Esophagus muscularis mucosa (tissue), 4 donors: ENCODE measurements at regions not wholly inside any gene's neighbourhood (a gene's known extent, or its start where the extent isn't known, plus 50 kb on each side); places are given as distances from the start of the nearest gene placed in this dataset.

ENCODE experiments used
- EP300 ChIP-seq: sonication (generic); formaldehyde crosslinking; IDR thresholded peaks from one replicate; pipeline ENCODE4 v1.6.1; 2017; ENCODE audit warnings: antibody characterized with exemption
- POLR2A ChIP-seq: fragments of 450-650 bp; IDR thresholded peaks from one replicate; pipeline ENCODE4 v1.6.1; 2017; ENCODE audit warnings: antibody characterized with exemption, moderate library complexity, mild to moderate bottlenecking, low read depth
- TF ChIP-seq, protein P1 (sequence below), 3 experiments: fragments of 200-600 bp in 2 of 3; fragments of 450-650 bp in 1 of 3; sonication (generic) in 2 of 3; IDR thresholded peaks; one replicate each; pipeline ENCODE4 v1.5.1; 2017 to 2019; ENCODE audit warnings: antibody characterized with exemption in 3 of 3, mild to moderate bottlenecking in 2 of 3, moderate library complexity in 1 of 3

DNA sequence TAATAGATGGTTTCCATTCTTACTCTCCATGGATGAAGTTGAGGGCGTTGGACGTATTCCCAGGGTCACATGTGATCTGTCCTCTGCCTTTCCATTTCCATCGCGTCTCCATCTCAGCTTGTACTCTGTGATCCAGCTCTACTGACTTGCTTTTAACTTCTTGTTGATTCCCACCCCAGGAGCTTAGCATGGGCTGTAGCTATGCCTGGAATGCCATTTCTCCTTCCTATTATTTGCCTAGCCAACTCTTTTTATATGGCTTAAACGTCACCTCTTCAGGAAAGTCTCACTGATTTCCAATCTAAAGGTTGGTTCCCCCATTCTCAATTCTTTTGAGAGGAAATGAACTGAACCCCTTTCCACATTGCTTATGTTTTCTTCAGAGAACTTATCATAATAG, 475.9 kb downstream of the XYLT1 start:
- TF ChIP-seq POLR2A = no peak
- TF ChIP-seq, protein P1, sequence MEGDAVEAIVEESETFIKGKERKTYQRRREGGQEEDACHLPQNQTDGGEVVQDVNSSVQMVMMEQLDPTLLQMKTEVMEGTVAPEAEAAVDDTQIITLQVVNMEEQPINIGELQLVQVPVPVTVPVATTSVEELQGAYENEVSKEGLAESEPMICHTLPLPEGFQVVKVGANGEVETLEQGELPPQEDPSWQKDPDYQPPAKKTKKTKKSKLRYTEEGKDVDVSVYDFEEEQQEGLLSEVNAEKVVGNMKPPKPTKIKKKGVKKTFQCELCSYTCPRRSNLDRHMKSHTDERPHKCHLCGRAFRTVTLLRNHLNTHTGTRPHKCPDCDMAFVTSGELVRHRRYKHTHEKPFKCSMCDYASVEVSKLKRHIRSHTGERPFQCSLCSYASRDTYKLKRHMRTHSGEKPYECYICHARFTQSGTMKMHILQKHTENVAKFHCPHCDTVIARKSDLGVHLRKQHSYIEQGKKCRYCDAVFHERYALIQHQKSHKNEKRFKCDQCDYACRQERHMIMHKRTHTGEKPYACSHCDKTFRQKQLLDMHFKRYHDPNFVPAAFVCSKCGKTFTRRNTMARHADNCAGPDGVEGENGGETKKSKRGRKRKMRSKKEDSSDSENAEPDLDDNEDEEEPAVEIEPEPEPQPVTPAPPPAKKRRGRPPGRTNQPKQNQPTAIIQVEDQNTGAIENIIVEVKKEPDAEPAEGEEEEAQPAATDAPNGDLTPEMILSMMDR (IDR thresholded peaks at IDR 0.05) = no peak
- TF ChIP-seq EP300 = no peak
